ENCODE measurements at regions not wholly inside any gene's neighbourhood (a gene's known extent, or its start where the extent isn't known, plus 50 kb on each side); places are given as distances from the start of the nearest gene placed in this dataset.

DNA sequence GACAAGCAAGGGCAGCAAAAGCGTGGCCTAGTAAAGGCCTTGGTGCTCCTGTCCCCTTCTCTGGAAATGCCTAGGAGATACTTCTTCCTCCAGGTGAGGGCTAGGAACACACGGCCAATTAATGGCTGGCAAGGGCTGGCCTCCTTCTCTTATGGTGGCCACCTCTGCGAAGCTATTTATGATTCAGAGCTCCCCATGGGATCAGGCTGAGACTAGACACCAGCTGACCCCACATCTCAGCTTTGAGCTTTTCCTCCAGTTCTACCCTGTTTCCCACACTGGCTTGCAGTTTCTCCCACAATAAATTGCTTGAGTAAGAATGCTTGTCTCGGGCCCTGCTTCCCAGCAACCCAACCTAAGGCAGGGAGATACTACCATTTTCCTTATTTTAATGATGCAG, 53.7 kb downstream of the CAMK2N1 start:
- no peak overlapping the region for H3K4me2 ChIP-seq (ENCODE audit: low read length)
- no peaks in the 10 kb centered on the region for H3K9me2 ChIP-seq (ENCODE audit: insufficient read depth, low read length)
- DNase-seq (ENCODE audit: low spot score) = no peak
- ChIA-PET POLR2A (interaction anchor here (2.0 kb wide), 1 partner anchor 71 kb away, joined by 6 read pairs; no protein-coding TSS in a partner anchor), CTCF (ENCODE audit: unreplicated experiment) (interaction anchor here (0.6 to 1.2 kb wide), 2 partner anchors 69 to 149 kb away, joined by 3 to 4 read pairs; no protein-coding TSS in a partner anchor)
- no TSS peak for BruUV-seq (replicated peaks)
- H3K9me3 ChIP-seq (ENCODE audit: low read length) = no peaks in the 10 kb centered on the region
- H3K4me3 ChIP-seq (ENCODE audit: low read depth, low read length, poor library complexity, severe bottlenecking) = no peak overlapping the region
- H3K36me3 ChIP-seq (ENCODE audit: insufficient read depth, low read length) = no peaks in the 10 kb centered on the region
- no peaks in the 10 kb centered on the region for H3K79me2 ChIP-seq (ENCODE audit: insufficient read depth, low read depth, low read length)
- peaks cover 34% of the 10 kb centered on the region for H3K4me1 ChIP-seq (ENCODE audit: insufficient read depth, low read length, poor library complexity, severe bottlenecking)
- no peak overlapping the region for H3K27ac ChIP-seq (ENCODE audit: low read depth, low read length, poor library complexity, severe bottlenecking)
- TF ChIP-seq EZH2phosphoT487 (IDR thresholded peaks at IDR 0.05; ENCODE audit: borderline replicate concordance, low read depth, low read length) (no peak), CTCF (conservative IDR thresholded peaks at IDR 0.05; ENCODE audit: low read length) (no peak)
- H4K20me1 ChIP-seq (ENCODE audit: insufficient read depth, low read length) = no peaks in the 10 kb centered on the region
- no peak overlapping the region for H2AFZ ChIP-seq (ENCODE audit: low read length)
- intact Hi-C loops (cut with micrococcal nuclease; ENCODE audit: unreplicated experiment) = loop anchor here (5.0 kb wide), 2 partner anchors 165 to 200 kb away; no protein-coding TSS in a partner anchor

DNA sequence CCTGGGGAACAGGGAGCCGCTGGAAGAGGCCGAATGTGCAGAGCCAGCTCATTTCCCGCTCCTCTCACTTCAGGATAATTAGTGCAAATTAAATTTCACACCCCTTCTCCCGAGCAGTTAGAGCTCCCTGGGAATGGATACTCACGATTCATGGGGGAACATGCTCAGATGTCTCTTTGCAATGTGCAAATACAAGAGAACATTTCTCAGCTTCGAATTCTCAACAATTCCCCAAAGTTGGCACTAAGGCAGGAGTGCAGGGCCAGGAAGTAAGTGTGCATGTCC, 54.9 kb downstream of the CAMK2N1 start:
- H3K79me2 ChIP-seq (ENCODE audit: insufficient read depth, low read depth, low read length) = no peaks in the 10 kb centered on the region
- no peaks in the 10 kb centered on the region for H3K36me3 ChIP-seq (ENCODE audit: insufficient read depth, low read length)
- H3K4me2 ChIP-seq (ENCODE audit: low read length) = peak overlapping the region; percentile 22; the same call in 1 of the 2 replicates
- no peak overlapping the region for H3K4me3 ChIP-seq (ENCODE audit: low read depth, low read length, poor library complexity, severe bottlenecking)
- H4K20me1 ChIP-seq (ENCODE audit: insufficient read depth, low read length) = no peaks in the 10 kb centered on the region
- H3K4me1 ChIP-seq (ENCODE audit: insufficient read depth, low read length, poor library complexity, severe bottlenecking) = peaks cover 43% of the 10 kb centered on the region
- BruUV-seq (replicated peaks) = no TSS peak
- TF ChIP-seq CTCF (conservative IDR thresholded peaks at IDR 0.05; ENCODE audit: low read length) = no peak
- no peak for TF ChIP-seq EZH2phosphoT487 (IDR thresholded peaks at IDR 0.05; ENCODE audit: borderline replicate concordance, low read depth, low read length)
- ChIA-PET POLR2A (interaction anchor here (2.0 kb wide), 1 partner anchor 70 kb away, joined by 6 read pairs; no protein-coding TSS in a partner anchor), CTCF (ENCODE audit: unreplicated experiment) (interaction anchor here (1.5 kb wide), 1 partner anchor 69 kb away, joined by 9 read pairs; no protein-coding TSS in a partner anchor)
- intact Hi-C loops (cut with micrococcal nuclease; ENCODE audit: unreplicated experiment) = loop anchor here (2.0 to 5.0 kb wide), 4 partner anchors 24 to 199 kb away; no protein-coding TSS in a partner anchor
- no peaks in the 10 kb centered on the region for H3K9me3 ChIP-seq (ENCODE audit: low read length)
- H3K9me2 ChIP-seq (ENCODE audit: insufficient read depth, low read length) = no peaks in the 10 kb centered on the region
- no peak overlapping the region for H3K27ac ChIP-seq (ENCODE audit: low read depth, low read length, poor library complexity, severe bottlenecking)
- peak overlapping the region; percentile 32; the same call in 1 of the 2 replicates for H2AFZ ChIP-seq (ENCODE audit: low read length)
- no peak for DNase-seq (ENCODE audit: low spot score)
